Activated T-cell treated with anti-CD3 and anti-CD28 coated beads, Interleukin-2, amount 50 U/mL, for 72 hours (primary cell): ENCODE measurements at regions not wholly inside any gene's neighbourhood (a gene's known extent, or its start where the extent isn't known, plus 50 kb on each side); places are given as distances from the start of the nearest gene placed in this dataset.
"Not testable (repeated sequence)": the region's sequence is repeated elsewhere in the genome, so short reads cannot be mapped to it uniquely, and the experiment has no call there.

ENCODE experiments used
- ATAC-seq, 2 donors: fragments of 150-1000 bp; cut with Tn5 transposase; replicated peaks in 1 of 2; 2 replicates each; pipeline ENCODE4 v1.10.0; 2021; ENCODE audit warnings: moderate library complexity in 2 of 2, mild to moderate bottlenecking in 1 of 2
- DNase-seq, 2 donors: peaks; one replicate each; pipeline ENCODE4 v3.0.0; 2021 to 2022; ENCODE audit warnings: mixed read lengths in 1 of 2
- H3K27ac Mint-ChIP-seq: one replicate; pipeline ENCODE4 v1.8.0; 2022; ENCODE audit warnings: mild to moderate bottlenecking, moderate library complexity, mixed read lengths
- H3K27me3 Mint-ChIP-seq: one replicate; pipeline ENCODE4 v1.8.0; 2022; ENCODE audit warnings: low read depth, mixed read lengths
- H3K36me3 Mint-ChIP-seq, 2 donors: one replicate each; pipeline ENCODE4 v1.8.0; 2022; ENCODE audit warnings: mixed read lengths in 2 of 2, mild to moderate bottlenecking in 1 of 2; ENCODE audit not compliant: insufficient read depth in 2 of 2
- H3K4me1 Mint-ChIP-seq: one replicate; pipeline ENCODE4 v1.8.0; 2022; ENCODE audit warnings: low read depth, mixed read lengths
- H3K4me3 Mint-ChIP-seq, 2 donors: one replicate each; pipeline ENCODE4 v1.8.0; 2022; ENCODE audit warnings: mild to moderate bottlenecking in 2 of 2, mixed read lengths in 2 of 2, moderate library complexity in 2 of 2
- H3K9me3 Mint-ChIP-seq, 2 donors: one replicate each; pipeline ENCODE4 v1.8.0; 2022; ENCODE audit warnings: mixed read lengths in 2 of 2

DNA sequence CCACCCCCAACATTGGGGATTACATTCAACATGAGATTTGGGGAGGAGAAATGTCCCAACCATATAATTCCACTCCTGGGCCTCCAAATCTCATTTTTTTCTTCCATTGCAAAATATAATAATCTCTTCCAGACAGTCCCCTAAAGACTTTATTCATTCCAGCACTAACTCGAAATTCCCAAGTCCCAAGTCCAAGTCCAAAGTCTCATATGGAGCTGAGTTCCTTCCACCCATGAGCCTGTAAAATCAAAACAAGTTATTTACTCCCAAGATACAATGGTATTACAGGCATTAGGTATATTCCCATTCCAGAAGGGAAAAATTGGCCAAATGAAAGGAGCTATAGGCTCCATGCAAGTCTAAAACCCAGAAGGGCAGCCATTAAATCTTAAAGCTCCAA lies 56.7 kb downstream of the P2RY1 start:
- H3K27ac Mint-ChIP-seq = no peak overlapping the region
- H3K4me3 Mint-ChIP-seq = no peak overlapping the region

DNA sequence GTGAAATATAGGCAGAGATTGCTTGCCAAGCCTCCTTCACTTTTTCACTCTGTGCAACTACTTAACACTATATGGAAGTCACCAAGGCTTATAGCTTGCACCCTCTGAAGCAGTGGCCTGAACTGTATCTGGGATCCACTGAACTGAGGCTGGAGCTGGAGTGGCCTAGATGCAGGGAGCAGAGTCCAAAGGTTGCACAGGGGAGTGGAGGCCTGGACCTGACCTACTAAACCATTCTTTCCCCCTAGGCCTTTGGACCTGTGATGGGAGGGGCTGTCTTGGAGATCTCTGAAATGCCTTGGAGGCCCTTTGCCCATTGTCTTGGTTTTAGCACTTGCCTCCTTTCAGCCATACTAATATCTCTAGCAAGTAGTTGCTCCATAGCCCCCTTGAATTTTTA lies 57.5 kb downstream of the P2RY1 start:
- no peak for ATAC-seq
- H3K4me3 Mint-ChIP-seq = no peak overlapping the region
- peaks cover 0 to 2% of the 10 kb centered on the region in 2 donors for H3K9me3 Mint-ChIP-seq
- no peaks in the 10 kb centered on the region for H3K36me3 Mint-ChIP-seq
- H3K27ac Mint-ChIP-seq = no peak overlapping the region
- H3K4me1 Mint-ChIP-seq = no peaks in the 10 kb centered on the region
- DNase-seq = no peak
- H3K27me3 Mint-ChIP-seq = no peaks in the 10 kb centered on the region

More for the DNA sequence above, 56.7 kb downstream of the P2RY1 start:
- Mint-ChIP-seq H3K4me1 (no peaks in the 10 kb centered on the region), H3K9me3 (peaks cover 0 to 2% of the 10 kb centered on the region in 2 donors), H3K36me3 (no peaks in the 10 kb centered on the region), H3K27me3 (no peaks in the 10 kb centered on the region)
- DNase-seq = no peak
- ATAC-seq = no peak

DNA sequence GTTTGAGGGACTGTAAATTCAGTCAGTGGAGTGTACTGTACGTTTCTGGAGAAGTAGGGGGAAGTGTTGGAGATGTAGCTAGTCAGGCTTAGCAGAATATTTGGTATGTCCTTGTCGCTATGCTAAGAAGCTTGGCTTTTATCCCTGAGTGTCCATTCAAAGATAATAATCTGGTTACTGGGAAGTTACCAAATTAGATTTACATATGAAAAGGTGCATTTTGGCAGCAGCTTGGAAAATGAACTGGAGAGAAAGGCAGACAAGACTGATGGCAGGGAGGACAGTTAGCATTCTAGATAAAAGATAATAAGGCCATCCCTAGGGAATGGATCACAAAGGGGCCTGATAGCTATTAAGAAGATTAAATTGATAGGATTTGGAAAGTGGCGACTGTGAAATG lies 58.7 kb downstream of the P2RY1 start:
- ATAC-seq = no peak
- Mint-ChIP-seq H3K36me3 (no peaks in the 10 kb centered on the region), H3K9me3 (peaks cover 0 to 2% of the 10 kb centered on the region in 2 donors), H3K4me1 (no peaks in the 10 kb centered on the region), H3K4me3 (no peak overlapping the region), H3K27ac (no peak overlapping the region), H3K27me3 (no peaks in the 10 kb centered on the region)
- no peak for DNase-seq

DNA sequence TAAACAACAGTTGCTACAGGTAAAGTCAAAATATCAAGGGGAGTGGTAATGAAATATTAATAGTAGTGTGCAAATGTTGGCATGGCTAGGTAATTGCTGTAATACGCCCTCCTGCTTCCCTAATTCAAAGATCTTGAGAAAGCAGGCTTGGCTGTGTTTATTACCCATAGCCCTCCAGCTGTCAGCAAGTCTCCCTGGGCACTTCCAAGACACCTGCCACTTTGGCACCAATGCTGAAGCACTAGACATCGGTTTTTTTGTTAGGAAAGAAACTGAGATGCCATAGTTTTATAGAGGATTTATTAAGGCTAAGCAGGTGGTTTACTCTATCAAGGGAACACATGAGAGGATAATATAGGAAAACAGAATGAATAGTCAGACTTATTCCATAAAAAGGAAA lies 64.4 kb downstream of the P2RY1 start:
- no peak for DNase-seq
- no peaks in the 10 kb centered on the region for H3K9me3 Mint-ChIP-seq
- no peak for ATAC-seq
- H3K4me3 Mint-ChIP-seq = no peak overlapping the region
- H3K36me3 Mint-ChIP-seq = no peaks in the 10 kb centered on the region
- H3K27ac Mint-ChIP-seq = no peak overlapping the region
- H3K4me1 Mint-ChIP-seq = no peaks in the 10 kb centered on the region
- H3K27me3 Mint-ChIP-seq = no peaks in the 10 kb centered on the region

DNA sequence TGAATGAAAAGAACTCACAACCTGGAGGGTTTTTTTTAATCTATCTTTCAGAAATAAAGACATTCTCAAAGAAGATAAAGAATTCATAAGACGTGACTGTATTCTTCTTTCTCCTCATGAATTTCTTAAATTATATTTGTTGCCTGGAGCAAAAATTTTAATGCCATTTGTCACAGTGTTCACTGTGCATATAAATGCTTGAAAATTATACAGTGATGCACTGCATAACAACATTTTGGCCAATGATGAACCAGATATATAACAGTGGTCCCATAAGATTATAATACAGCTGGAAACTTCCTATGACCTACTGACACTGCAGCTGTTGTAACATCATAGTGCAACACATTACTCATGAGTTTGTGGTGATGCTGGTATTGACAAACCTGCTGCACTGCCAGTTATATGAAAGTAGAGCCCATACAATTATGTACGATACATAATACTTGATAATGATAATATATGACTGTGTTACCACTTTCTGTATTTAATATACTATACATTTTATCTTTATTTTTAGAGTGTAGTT lies 67.3 kb downstream of the P2RY1 start:
- DNase-seq = no peak
- Mint-ChIP-seq H3K27me3 (no peaks in the 10 kb centered on the region), H3K4me3 (no peak overlapping the region)

DNA sequence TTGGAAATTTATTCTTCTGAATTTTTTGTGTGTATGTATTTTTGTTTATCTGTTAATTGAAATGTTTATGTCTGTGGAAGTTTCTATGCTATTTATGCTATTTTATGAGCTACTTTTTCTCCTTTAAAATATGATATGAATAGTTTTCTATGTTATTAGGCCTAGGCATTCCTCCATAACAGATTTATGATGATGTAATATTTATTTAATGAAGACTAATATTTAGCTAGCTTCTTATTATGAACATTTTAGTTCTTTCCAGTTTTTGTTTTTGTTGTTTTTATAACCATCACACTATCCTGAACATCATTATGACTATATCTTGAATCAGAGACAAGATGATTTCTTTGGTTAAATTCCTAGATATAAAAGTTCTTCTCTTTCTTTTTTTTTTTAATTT lies 70.7 kb downstream of the P2RY1 start:
- no peaks in the 10 kb centered on the region for H3K36me3 Mint-ChIP-seq
- no peaks in the 10 kb centered on the region for H3K4me1 Mint-ChIP-seq
- no peak overlapping the region for H3K4me3 Mint-ChIP-seq
- no peak for DNase-seq
- no peaks in the 10 kb centered on the region for H3K9me3 Mint-ChIP-seq
- no peaks in the 10 kb centered on the region for H3K27me3 Mint-ChIP-seq
- no peak overlapping the region for H3K27ac Mint-ChIP-seq
- ATAC-seq = no peak

More for the DNA sequence above, 67.3 kb downstream of the P2RY1 start:
- no peaks in the 10 kb centered on the region for H3K4me1 Mint-ChIP-seq
- no peak for ATAC-seq
- H3K9me3 Mint-ChIP-seq = no peaks in the 10 kb centered on the region
- H3K36me3 Mint-ChIP-seq = no peaks in the 10 kb centered on the region
- H3K27ac Mint-ChIP-seq = no peak overlapping the region

DNA sequence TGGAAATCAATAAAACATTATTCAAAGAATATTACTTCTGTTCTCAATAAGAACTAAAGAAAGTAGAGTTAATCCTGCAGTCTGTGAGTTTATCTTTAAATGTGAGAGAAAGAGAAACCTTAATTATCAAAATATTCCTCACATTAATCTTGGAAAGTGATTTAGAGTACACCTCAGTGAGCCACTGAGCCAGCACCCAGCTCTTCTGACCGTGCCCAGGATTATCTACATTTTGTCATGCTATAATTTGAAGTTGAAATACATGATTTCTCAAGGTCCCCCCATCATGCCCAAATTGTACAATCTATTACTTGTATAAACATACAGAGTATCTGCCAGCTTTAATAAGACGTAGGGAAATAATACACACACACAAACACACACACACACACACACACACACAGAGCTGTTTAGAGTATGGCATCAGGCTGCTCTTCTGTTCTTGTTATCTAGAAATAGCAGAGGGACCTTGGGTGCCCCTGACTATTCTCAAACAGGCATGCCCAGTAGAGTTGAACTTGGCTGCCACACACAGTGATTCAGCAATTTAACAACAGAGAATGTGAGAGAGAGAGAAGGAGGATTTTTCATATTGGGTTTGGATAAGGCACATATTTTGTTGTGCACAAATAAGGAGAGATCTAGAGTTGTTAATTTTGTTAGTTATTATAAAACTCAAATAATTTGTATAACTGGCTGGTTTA lies 74.4 kb downstream of the P2RY1 start:
- no peak overlapping the region for H3K4me3 Mint-ChIP-seq
- DNase-seq (no peak), ATAC-seq (no peak)
- H3K36me3 Mint-ChIP-seq = no peaks in the 10 kb centered on the region
- H3K9me3 Mint-ChIP-seq = no peaks in the 10 kb centered on the region
- H3K27ac Mint-ChIP-seq = no peak overlapping the region
- H3K27me3 Mint-ChIP-seq = peaks cover 9% of the 10 kb centered on the region
- H3K4me1 Mint-ChIP-seq = no peaks in the 10 kb centered on the region

DNA sequence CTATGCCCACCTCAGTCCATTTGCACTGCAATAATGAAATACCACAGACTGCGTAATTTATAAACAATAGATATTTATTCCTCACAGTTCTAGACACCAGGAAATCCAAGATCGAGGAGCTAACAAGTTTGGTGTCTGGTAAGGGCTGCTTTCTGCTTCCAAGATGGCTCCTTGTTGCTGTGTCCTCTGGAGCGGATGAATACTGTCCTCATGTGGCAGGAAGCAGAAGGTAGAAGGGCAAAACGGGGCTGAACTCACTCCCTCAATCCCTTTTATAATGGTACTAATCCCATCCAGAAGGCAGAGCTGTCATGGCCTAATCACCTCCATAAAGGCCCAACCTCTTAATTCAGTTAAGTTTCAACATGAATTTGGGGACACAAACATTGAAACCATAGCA lies 75.3 kb downstream of the P2RY1 start:
- no peaks in the 10 kb centered on the region for H3K9me3 Mint-ChIP-seq
- ATAC-seq (no peak), DNase-seq (no peak)
- no peak overlapping the region for H3K4me3 Mint-ChIP-seq
- no peaks in the 10 kb centered on the region for H3K4me1 Mint-ChIP-seq
- no peak overlapping the region for H3K27ac Mint-ChIP-seq
- peaks cover 9% of the 10 kb centered on the region for H3K27me3 Mint-ChIP-seq
- no peaks in the 10 kb centered on the region for H3K36me3 Mint-ChIP-seq

DNA sequence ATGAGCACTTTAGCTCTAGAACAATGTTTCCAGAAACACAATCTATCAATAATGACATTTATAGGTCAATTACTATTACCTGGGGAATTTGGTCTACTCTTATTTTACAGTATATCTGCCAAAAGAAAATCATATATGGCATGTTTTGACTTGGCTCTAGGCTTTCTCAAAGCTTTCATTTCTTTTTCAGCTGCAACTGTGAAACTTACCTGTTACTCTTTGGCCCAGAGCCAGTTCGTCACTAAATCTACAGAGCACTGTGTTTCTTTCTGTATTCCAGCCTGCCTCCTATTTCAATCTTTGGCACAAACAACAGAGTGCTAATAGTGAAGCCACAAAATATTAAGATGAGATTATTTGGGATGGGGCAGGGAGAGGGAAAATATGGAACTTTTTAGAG lies 76.0 kb downstream of the P2RY1 start:
- no peak overlapping the region for H3K27ac Mint-ChIP-seq
- H3K9me3 Mint-ChIP-seq = no peaks in the 10 kb centered on the region
- no peak for ATAC-seq
- H3K4me3 Mint-ChIP-seq = no peak overlapping the region
- peaks cover 9% of the 10 kb centered on the region for H3K27me3 Mint-ChIP-seq
- no peak for DNase-seq
- no peaks in the 10 kb centered on the region for H3K36me3 Mint-ChIP-seq
- H3K4me1 Mint-ChIP-seq = no peaks in the 10 kb centered on the region

DNA sequence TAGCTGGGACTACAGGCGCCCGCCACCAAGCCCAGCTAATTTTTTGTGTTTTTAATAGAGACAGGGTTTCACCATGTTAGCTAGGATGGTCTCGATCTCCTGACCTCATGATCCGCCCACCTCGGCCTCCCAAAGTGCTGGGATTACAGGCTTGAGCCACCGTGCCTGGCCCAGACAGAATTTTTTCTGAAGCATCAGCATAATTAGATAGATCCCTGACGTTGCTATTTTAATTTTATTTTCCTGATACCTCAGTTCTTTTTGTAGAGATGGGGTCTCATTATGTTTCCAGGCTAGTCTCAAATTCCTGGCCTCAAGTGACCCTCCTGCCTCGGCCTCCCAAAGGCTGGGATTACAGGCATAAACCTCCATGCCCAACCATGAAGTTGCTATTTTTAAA lies 79.8 kb downstream of the P2RY1 start:
- DNase-seq, H3K4me1 Mint-ChIP-seq, H3K36me3 Mint-ChIP-seq, ATAC-seq, H3K27ac Mint-ChIP-seq, H3K4me3 Mint-ChIP-seq, H3K9me3 Mint-ChIP-seq, H3K27me3 Mint-ChIP-seq: not testable (repeated sequence)

DNA sequence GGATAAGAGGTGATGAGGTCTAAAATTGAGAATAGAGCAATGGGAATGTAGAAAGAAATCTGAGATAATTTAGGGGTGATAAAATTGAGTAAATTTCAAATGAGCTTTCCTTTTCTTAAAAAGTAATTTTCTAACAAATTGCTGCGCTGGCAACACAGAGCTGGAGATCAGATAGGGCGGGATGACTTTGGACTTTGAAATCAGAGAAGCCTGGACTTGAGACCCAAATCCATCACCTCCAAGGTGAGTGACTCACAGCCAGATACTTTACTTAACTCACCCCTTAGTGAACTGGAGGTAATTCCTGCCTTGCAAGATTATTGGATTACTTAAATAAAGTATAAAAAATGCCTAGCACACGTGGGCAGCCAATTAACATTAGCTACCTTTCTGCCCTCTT lies 80.8 kb downstream of the P2RY1 start:
- no peak for ATAC-seq
- DNase-seq = no peak
- Mint-ChIP-seq H3K36me3 (no peaks in the 10 kb centered on the region), H3K4me1 (no peaks in the 10 kb centered on the region), H3K27me3 (peaks cover 9% of the 10 kb centered on the region), H3K27ac (no peak overlapping the region), H3K9me3 (no peaks in the 10 kb centered on the region), H3K4me3 (no peak overlapping the region)

DNA sequence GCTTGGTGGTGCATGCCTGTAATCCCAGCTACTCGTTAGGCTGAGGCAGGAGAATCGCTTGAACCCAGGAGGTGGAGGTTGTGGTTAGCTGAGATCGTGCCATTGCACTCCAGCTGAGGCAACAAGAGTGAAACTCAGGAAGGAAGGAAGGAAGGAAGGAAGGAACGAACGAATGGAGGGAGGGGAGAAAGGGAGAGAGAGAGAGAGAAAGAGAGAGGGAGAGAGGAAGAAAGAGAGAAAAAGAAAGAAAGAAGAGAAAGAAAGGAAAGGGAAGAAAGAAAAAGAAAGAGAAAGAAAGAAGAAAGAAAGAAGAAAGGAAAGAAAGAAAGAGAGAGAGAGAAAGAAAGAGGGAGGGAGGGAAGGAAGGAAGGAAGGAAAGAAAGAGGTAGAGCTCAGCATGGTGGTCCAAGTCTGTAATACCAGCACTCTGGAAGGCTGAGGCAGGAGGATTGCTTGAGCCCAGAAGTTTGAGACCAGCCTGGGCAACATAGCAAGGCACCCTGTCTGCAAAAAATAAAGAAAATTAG lies 81.9 kb downstream of the P2RY1 start:
- Mint-ChIP-seq H3K9me3 (no peaks in the 10 kb centered on the region), H3K4me1 (no peaks in the 10 kb centered on the region), H3K27me3 (peaks cover 5% of the 10 kb centered on the region), H3K36me3 (no peaks in the 10 kb centered on the region), H3K27ac (no peak overlapping the region), H3K4me3 (no peak overlapping the region)
- ATAC-seq (no peak), DNase-seq (no peak)

DNA sequence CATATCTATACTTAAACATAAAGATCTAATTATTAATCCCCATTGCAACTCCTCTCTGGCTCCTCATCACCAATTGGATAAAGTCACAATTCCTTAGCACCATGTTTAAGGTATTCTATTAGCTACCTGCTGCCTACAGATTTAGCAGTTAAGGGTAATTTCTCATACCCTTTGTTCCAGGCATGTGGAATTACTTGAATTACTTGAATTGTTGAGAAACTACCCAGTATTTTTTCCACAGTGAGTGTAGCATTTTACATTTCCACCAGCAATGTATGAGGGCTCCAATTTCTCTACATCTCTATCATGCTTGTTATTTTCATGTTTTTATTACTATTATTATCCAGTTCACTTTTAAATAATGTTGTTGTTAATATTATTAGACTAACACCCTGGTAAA lies 86.4 kb downstream of the P2RY1 start:
- ATAC-seq (no peak), DNase-seq (no peak)
- Mint-ChIP-seq H3K4me3 (no peak overlapping the region), H3K36me3 (no peaks in the 10 kb centered on the region), H3K4me1 (no peaks in the 10 kb centered on the region), H3K9me3 (no peaks in the 10 kb centered on the region), H3K27ac (no peak overlapping the region), H3K27me3 (no peaks in the 10 kb centered on the region)

DNA sequence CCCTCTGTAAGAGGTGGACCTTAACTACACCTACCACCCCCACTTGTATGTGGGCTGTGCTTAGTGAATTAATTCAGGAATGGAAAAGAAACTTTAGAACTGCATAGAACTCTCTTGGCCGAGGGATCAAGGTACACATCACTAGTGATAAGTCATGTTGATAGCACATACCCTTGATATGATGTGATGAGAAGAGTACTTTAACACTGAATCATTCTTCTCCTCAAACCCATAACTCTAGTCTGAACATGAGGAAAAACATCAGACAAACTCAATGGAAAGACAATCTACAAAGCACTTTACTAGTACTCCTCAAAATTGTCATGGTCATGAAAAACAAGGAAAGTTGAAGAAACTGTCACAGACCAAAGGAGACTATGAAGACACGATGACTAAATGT lies 87.6 kb downstream of the P2RY1 start:
- Mint-ChIP-seq H3K9me3 (no peaks in the 10 kb centered on the region), H3K27ac (no peak overlapping the region), H3K4me1 (no peaks in the 10 kb centered on the region), H3K36me3 (no peaks in the 10 kb centered on the region), H3K27me3 (no peaks in the 10 kb centered on the region), H3K4me3 (no peak overlapping the region)
- no peak for ATAC-seq
- DNase-seq = no peak
